GM12873 (cell line): ENCODE measurements at regions not wholly inside any gene's neighbourhood (a gene's known extent, or its start where the extent isn't known, plus 50 kb on each side); places are given as distances from the start of the nearest gene placed in this dataset.

ENCODE experiments used
- TF ChIP-seq, protein P1 (sequence below): IDR thresholded peaks from 2 replicates; pipeline ENCODE4 v1.5.1; 2012; ENCODE audit warnings: low read depth, mild to moderate bottlenecking, moderate library complexity, low read length, control low read depth; ENCODE audit not compliant: insufficient read depth; ENCODE audit errors: missing control alignments

- TF ChIP-seq, protein P1, sequence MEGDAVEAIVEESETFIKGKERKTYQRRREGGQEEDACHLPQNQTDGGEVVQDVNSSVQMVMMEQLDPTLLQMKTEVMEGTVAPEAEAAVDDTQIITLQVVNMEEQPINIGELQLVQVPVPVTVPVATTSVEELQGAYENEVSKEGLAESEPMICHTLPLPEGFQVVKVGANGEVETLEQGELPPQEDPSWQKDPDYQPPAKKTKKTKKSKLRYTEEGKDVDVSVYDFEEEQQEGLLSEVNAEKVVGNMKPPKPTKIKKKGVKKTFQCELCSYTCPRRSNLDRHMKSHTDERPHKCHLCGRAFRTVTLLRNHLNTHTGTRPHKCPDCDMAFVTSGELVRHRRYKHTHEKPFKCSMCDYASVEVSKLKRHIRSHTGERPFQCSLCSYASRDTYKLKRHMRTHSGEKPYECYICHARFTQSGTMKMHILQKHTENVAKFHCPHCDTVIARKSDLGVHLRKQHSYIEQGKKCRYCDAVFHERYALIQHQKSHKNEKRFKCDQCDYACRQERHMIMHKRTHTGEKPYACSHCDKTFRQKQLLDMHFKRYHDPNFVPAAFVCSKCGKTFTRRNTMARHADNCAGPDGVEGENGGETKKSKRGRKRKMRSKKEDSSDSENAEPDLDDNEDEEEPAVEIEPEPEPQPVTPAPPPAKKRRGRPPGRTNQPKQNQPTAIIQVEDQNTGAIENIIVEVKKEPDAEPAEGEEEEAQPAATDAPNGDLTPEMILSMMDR: no peak
These were observed 586.5 kb downstream of the SLITRK5 start for GRCh38 chr13:88257706-88258105.

- TF ChIP-seq, protein P1: no peak
These were observed 592.6 kb downstream of the SLITRK5 start for GRCh38 chr13:88263808-88264207.

DNA sequence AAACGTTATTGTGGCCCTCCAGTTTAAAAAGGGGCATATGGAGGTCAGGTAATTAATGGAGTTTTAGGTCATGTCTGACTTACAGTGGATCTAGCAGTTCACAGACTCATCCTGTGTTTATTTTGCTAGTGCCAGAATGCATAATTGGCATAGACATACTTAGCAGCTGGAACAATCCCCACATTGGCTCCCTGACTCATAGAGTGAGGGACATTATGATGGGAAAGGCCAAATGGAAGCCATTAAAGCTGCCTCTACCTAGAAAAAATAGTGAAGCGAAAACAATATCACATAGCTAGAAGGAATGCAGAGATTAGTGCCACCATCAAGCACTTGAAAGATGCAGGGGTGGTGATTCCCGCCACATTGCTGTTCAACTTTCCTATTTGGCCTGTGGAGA is 610.7 kb downstream of the SLITRK5 start:
- TF ChIP-seq, protein P1: no peak

GRCh38 chr13:88285329-88285728 is 614.2 kb downstream of the SLITRK5 start:
- TF ChIP-seq, protein P1: no peak

DNA sequence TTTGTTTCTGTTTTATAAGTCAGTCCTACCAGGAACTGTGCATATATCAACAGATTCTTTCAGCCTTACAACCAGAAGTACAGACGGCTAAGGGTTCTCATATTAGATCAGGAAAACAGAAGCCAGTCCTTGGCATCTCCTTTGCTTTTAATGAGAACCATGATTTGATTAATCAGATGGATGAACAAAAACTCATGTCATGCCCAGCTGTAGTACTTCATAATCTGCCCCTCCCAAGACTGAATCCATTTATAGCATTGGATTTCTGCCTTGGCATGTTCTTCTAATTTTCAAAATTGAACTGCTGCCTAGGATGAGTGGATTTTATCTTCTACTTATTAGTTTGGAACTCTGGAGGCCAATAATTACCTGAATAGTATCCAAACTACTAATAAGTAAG is 617.2 kb downstream of the SLITRK5 start:
- TF ChIP-seq, protein P1: no peak

- TF ChIP-seq, protein P1: no peak
These were observed 623.2 kb downstream of the SLITRK5 start for GRCh38 chr13:88294368-88294767.

DNA sequence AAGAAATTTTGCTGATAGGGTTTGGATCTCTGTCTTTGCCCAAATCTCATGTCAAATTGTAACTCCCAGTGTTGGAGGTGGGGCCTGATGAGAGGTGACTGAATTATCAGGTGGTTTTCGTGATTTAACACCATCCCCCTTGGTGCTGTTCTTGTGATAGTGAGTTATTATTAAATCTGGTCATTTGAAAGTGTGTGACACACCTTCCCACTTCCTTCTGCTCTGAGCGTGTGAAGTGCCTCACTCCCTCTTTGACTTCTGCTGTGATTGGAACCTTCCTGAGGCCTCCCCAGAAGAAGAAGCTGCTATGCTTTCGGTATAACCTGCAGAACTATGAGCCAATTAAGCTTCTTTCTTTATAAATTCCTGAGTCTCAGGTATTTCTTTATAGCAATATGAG is 632.0 kb downstream of the SLITRK5 start:
- TF ChIP-seq, protein P1: no peak

GRCh38 chr13:88303605-88304004 is 632.4 kb downstream of the SLITRK5 start:
- TF ChIP-seq, protein P1: no peak
